HG02798 (cell line): ENCODE measurements at regions not wholly inside any gene's neighbourhood (a gene's known extent, or its start where the extent isn't known, plus 50 kb on each side); places are given as distances from the start of the nearest gene placed in this dataset.
"Not testable (repeated sequence)": the region's sequence is repeated elsewhere in the genome, so short reads cannot be mapped to it uniquely, and the experiment has no call there.

Experiments used
- ATAC-seq: cut with Tn5 transposase; IDR thresholded peaks from one replicate; pipeline ENCODE4 v1.9.1; 2021; ENCODE audit warnings: mild to moderate bottlenecking; ENCODE audit not compliant: unreplicated experiment, poor library complexity

- ATAC-seq = no peak
Measured at GRCh38 chr15:95035106-95035505, 803.7 kb downstream of the MCTP2 start.

- no peak for ATAC-seq
Measured at GRCh38 chr15:95041297-95041696, 809.9 kb downstream of the MCTP2 start.

GRCh38 chr15:95043236-95043932 lies 812.0 kb downstream of the MCTP2 start:
- ATAC-seq = not testable (repeated sequence)

GRCh38 chr15:95043933-95044313 lies 812.6 kb downstream of the MCTP2 start:
- ATAC-seq = no peak

- no peak for ATAC-seq
Measured at GRCh38 chr15:95044745-95045417, 813.5 kb downstream of the MCTP2 start.

GRCh38 chr15:95051861-95052260 lies 820.5 kb downstream of the MCTP2 start:
- ATAC-seq = no peak

GRCh38 chr15:95059346-95059905 lies 828.1 kb downstream of the MCTP2 start:
- ATAC-seq = no peak

GRCh38 chr15:95068701-95069521 lies 837.5 kb downstream of the MCTP2 start:
- ATAC-seq = no peak

- no peak for ATAC-seq
Measured at GRCh38 chr15:95075792-95076677, 844.7 kb downstream of the MCTP2 start.

- ATAC-seq = no peak
Measured at GRCh38 chr15:95076678-95076990, 845.3 kb downstream of the MCTP2 start.

GRCh38 chr15:95078003-95078402 lies 846.6 kb downstream of the MCTP2 start:
- ATAC-seq = no peak

- ATAC-seq = not testable (repeated sequence)
Measured at GRCh38 chr15:95080228-95080627, 848.9 kb downstream of the MCTP2 start.

GRCh38 chr15:95085056-95085455 lies 853.7 kb downstream of the MCTP2 start:
- ATAC-seq = no peak

GRCh38 chr15:95086531-95087252 lies 855.3 kb downstream of the MCTP2 start:
- no peak for ATAC-seq

GRCh38 chr15:95087253-95087609 lies 855.9 kb downstream of the MCTP2 start:
- ATAC-seq = no peak

- ATAC-seq = no peak
Measured at GRCh38 chr15:95091444-95091843, 860.1 kb downstream of the MCTP2 start.

- no peak for ATAC-seq
Measured at GRCh38 chr15:95095250-95095649, 863.9 kb downstream of the MCTP2 start.

- ATAC-seq = no peak
Measured at GRCh38 chr15:95096651-95097050, 865.3 kb downstream of the MCTP2 start.

- ATAC-seq = no peak
Measured at GRCh38 chr15:95097361-95097760, 866.0 kb downstream of the MCTP2 start.

- no peak for ATAC-seq
Measured at GRCh38 chr15:95105229-95105628, 873.9 kb downstream of the MCTP2 start.
